H7 (cell line): ENCODE measurements at regions not wholly inside any gene's neighbourhood (a gene's known extent, or its start where the extent isn't known, plus 50 kb on each side); places are given as distances from the start of the nearest gene placed in this dataset.
"Not testable (repeated sequence)": the region's sequence is repeated elsewhere in the genome, so short reads cannot be mapped to it uniquely, and the experiment has no call there.

Source experiments
- DNase-seq: peaks from one replicate; pipeline ENCODE4 v3.0.0; 2012
- H3K27me3 ChIP-seq: 2 replicates; pipeline ENCODE4 v1.6.0; 2011; ENCODE audit warnings: mild to moderate bottlenecking, low read length; ENCODE audit not compliant: control insufficient read depth, insufficient read depth
- H3K36me3 ChIP-seq: replicated peaks from 2 replicates; pipeline ENCODE4 v1.5.1; 2011; ENCODE audit warnings: low read length; ENCODE audit not compliant: control insufficient read depth, insufficient read depth
- H3K4me3 ChIP-seq: 2 replicates; pipeline ENCODE4 v1.5.1; 2011; ENCODE audit warnings: low read depth, mild to moderate bottlenecking, control low read depth, low read length, moderate library complexity; ENCODE audit not compliant: insufficient read depth

GRCh38 chr12:23133471-23133870, 508.5 kb downstream of the ETNK1 start:
- no peak for DNase-seq
- Histone ChIP-seq H3K27me3 (no peaks in the 10 kb centered on the region), H3K4me3 (no peak overlapping the region), H3K36me3 (no peaks in the 10 kb centered on the region)

- no peak for DNase-seq
- Histone ChIP-seq H3K36me3 (no peaks in the 10 kb centered on the region), H3K4me3 (no peak overlapping the region), H3K27me3 (no peaks in the 10 kb centered on the region)
Measured at GRCh38 chr12:23139026-23139425, 514.1 kb downstream of the ETNK1 start.

GRCh38 chr12:23140710-23141109, 515.7 kb downstream of the ETNK1 start:
- peaks cover 5% of the 10 kb centered on the region; the same call in 1 of the 2 replicates for H3K27me3 ChIP-seq
- H3K4me3 ChIP-seq: no peak overlapping the region
- H3K36me3 ChIP-seq: no peaks in the 10 kb centered on the region
- DNase-seq: no peak

GRCh38 chr12:23141335-23141734, 516.4 kb downstream of the ETNK1 start:
- peaks cover 5% of the 10 kb centered on the region; the same call in 1 of the 2 replicates for H3K27me3 ChIP-seq
- no peak for DNase-seq
- H3K4me3 ChIP-seq: no peak overlapping the region
- H3K36me3 ChIP-seq: no peaks in the 10 kb centered on the region

GRCh38 chr12:23146070-23146469, 521.1 kb downstream of the ETNK1 start:
- H3K4me3 ChIP-seq, DNase-seq, H3K27me3 ChIP-seq, H3K36me3 ChIP-seq: not testable (repeated sequence)

GRCh38 chr12:23168459-23168858, 543.5 kb downstream of the ETNK1 start:
- no peaks in the 10 kb centered on the region for H3K27me3 ChIP-seq
- no peaks in the 10 kb centered on the region for H3K36me3 ChIP-seq
- no peak overlapping the region for H3K4me3 ChIP-seq
- DNase-seq: no peak

GRCh38 chr12:23169012-23169695, 544.2 kb downstream of the ETNK1 start:
- Histone ChIP-seq H3K4me3 (no peak overlapping the region), H3K27me3 (no peaks in the 10 kb centered on the region), H3K36me3 (no peaks in the 10 kb centered on the region)
- no peak for DNase-seq

GRCh38 chr12:23169696-23170013, 544.7 kb downstream of the ETNK1 start:
- no peak overlapping the region for H3K4me3 ChIP-seq
- H3K27me3 ChIP-seq: no peaks in the 10 kb centered on the region
- H3K36me3 ChIP-seq: no peaks in the 10 kb centered on the region
- DNase-seq: no peak

GRCh38 chr12:23174917-23175316, 549.9 kb downstream of the ETNK1 start:
- H3K4me3 ChIP-seq: no peak overlapping the region
- no peaks in the 10 kb centered on the region for H3K36me3 ChIP-seq
- no peaks in the 10 kb centered on the region for H3K27me3 ChIP-seq
- no peak for DNase-seq

- no peaks in the 10 kb centered on the region for H3K36me3 ChIP-seq
Measured at GRCh38 chr12:23185346-23185745, 560.4 kb downstream of the ETNK1 start.

GRCh38 chr12:23186950-23187349, 562.0 kb downstream of the ETNK1 start:
- Histone ChIP-seq H3K27me3 (no peaks in the 10 kb centered on the region), H3K36me3 (no peaks in the 10 kb centered on the region), H3K4me3 (no peak overlapping the region)
- no peak for DNase-seq

More at GRCh38 chr12:23185346-23185745, 560.4 kb downstream of the ETNK1 start:
- Histone ChIP-seq H3K4me3 (no peak overlapping the region), H3K27me3 (no peaks in the 10 kb centered on the region)
- DNase-seq: no peak

GRCh38 chr12:23193552-23193951, 568.6 kb downstream of the ETNK1 start:
- H3K27me3 ChIP-seq: no peaks in the 10 kb centered on the region
- H3K36me3 ChIP-seq: no peaks in the 10 kb centered on the region
- DNase-seq: no peak
- H3K4me3 ChIP-seq: no peak overlapping the region

GRCh38 chr12:23197266-23197665, 572.3 kb downstream of the ETNK1 start:
- no peak for DNase-seq
- Histone ChIP-seq H3K27me3 (no peaks in the 10 kb centered on the region), H3K36me3 (no peaks in the 10 kb centered on the region), H3K4me3 (no peak overlapping the region)

- DNase-seq: no peak
- H3K27me3 ChIP-seq: no peaks in the 10 kb centered on the region
- H3K4me3 ChIP-seq: no peak overlapping the region
- H3K36me3 ChIP-seq: no peaks in the 10 kb centered on the region
Measured at GRCh38 chr12:23202728-23203127, 577.8 kb downstream of the ETNK1 start.

- Histone ChIP-seq H3K27me3 (no peaks in the 10 kb centered on the region), H3K36me3 (no peaks in the 10 kb centered on the region), H3K4me3 (no peak overlapping the region)
- DNase-seq: peak; percentile 26
Measured at GRCh38 chr12:23204933-23205778, 580.2 kb downstream of the ETNK1 start.
